C4-2B (cell line): ENCODE measurements at regions not wholly inside any gene's neighbourhood (a gene's known extent, or its start where the extent isn't known, plus 50 kb on each side); places are given as distances from the start of the nearest gene placed in this dataset.

ENCODE experiments used
- ZFX ChIP-seq: fragments of 450-650 bp; IDR thresholded peaks from 2 replicates; pipeline ENCODE4 v1.6.1; 2017
- TF ChIP-seq, protein P1 (sequence below): fragments of 450-650 bp; conservative IDR thresholded peaks from 2 replicates; pipeline ENCODE4 v1.5.1; 2017; ENCODE audit warnings: mild to moderate bottlenecking

DNA sequence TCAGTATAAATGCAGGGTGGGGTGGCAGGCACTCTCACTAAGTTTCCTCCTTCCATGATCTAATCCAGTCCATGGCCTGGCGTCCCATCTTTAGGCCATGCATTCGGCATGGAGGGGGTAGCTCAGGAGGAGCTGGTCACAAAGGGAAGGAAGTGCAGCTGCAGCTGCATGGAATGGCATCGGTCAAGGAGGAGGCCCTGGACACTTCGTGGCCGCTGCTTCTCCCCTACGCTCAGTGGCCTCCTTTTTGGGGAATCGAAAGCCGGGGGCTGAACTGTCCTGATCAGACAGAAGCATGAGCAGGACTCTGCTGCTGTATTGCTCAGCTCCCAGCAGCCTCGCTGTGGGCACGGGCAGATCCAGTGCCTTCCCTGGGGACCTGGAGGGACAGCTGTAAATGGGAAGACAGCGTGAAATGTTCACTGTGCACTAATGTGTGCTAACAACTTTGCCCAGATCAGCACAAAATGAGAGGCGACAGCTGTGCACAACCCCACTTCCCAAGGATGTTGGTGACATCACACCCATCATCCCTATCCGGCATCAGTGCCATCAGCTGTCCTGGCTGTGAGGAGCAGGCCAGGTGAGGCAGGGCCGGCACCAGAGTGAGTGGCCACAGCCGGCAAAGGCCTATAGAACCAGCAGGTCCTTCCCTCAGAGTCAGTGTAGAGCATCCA lies 520.1 kb upstream of the RAB6C start:
- TF ChIP-seq, protein P1, sequence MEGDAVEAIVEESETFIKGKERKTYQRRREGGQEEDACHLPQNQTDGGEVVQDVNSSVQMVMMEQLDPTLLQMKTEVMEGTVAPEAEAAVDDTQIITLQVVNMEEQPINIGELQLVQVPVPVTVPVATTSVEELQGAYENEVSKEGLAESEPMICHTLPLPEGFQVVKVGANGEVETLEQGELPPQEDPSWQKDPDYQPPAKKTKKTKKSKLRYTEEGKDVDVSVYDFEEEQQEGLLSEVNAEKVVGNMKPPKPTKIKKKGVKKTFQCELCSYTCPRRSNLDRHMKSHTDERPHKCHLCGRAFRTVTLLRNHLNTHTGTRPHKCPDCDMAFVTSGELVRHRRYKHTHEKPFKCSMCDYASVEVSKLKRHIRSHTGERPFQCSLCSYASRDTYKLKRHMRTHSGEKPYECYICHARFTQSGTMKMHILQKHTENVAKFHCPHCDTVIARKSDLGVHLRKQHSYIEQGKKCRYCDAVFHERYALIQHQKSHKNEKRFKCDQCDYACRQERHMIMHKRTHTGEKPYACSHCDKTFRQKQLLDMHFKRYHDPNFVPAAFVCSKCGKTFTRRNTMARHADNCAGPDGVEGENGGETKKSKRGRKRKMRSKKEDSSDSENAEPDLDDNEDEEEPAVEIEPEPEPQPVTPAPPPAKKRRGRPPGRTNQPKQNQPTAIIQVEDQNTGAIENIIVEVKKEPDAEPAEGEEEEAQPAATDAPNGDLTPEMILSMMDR: no peak
- no peak for TF ChIP-seq ZFX
